SK-N-DZ (cell line): ENCODE measurements at regions not wholly inside any gene's neighbourhood (a gene's known extent, or its start where the extent isn't known, plus 50 kb on each side); places are given as distances from the start of the nearest gene placed in this dataset.
A peak's percentile ranks its signal among the peaks of the same experiment; 100 is the strongest.

ENCODE experiments used
- DNase-seq: peaks from one replicate; pipeline ENCODE4 v3.0.0-alpha.2; 2015; ENCODE audit warnings: low spot score

- no peak for DNase-seq
Observed at GRCh38 chr17:12431188-12431587, 234.5 kb upstream of the MYOCD start.

- DNase-seq: no peak
Observed at GRCh38 chr17:12438212-12438611, 227.5 kb upstream of the MYOCD start.

DNA sequence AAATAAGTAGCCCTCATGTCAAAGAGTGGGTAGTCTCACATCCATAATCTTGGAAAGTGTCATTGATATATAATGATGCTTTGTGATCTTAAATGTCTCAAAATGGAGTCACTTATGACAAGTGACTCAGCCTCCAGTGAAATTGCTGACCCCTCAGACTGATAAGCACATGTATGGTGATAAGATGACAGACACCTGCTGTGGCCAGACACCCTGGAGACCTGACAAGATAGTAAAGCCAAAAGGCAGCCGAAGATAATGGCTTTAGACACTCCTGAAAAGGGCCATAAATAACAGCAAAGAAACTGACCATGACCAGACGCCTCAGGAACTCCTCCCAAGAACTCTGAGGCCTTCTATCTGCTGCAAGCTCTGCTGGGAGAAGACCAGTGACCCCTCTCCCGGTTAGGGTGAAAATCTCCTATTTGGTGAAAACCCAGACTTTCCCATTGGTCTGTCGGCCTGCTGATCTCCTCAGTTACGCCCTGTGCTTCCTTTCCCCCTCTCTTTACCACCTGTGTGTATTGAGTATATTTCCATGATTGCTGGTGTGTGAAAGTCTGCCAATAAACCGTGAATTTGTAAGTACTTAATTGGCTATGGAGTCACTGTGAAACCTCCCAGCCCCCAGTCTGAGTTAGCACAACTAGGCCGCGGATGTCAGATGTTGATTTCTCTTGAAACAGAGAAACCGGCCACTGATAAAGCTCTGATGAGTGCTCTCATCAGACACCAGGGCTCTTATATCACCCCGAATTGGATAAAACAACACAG lies 226.7 kb upstream of the MYOCD start:
- DNase-seq: peak; percentile 55

GRCh38 chr17:12445331-12445730 lies 220.4 kb upstream of the MYOCD start:
- DNase-seq: no peak

DNA sequence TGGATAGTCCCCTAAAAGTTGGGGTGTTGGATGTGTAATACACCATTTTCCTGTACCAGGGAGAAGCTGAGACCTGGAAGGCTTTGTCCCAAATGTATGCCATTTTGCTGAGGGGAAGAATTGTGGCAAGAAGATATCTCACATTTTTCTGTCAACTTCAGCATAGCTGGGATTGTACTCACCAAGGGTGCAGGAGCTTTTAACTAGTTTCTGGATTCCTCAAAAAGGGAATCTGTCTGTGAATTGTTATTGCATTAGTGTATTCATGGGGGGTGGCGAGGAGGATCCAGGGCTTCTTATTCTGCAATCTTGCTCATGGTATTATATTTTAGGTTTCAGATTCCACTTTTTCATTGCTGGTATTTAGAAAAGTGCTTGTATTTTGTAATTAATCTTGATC lies 208.2 kb upstream of the MYOCD start:
- no peak for DNase-seq

DNA sequence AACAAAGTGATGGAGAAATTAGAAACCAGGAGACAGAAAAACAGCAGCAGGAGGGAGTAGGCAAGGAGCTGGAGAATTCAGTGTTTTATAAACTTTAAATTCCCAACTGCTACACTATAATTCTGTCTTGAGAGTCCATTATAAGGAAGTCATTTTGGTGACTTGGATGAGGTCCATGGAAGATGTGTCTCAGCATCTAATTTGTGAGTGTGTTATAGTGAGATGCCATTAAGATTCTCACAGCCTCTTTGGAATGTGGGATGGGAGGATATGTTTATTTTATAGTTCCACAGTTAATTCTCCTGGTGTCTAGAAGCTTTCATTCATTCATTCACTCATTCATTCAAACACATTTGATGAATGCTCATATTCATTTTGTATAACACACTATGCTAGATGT lies 206.0 kb upstream of the MYOCD start:
- DNase-seq: no peak

GRCh38 chr17:12463102-12463501 lies 202.6 kb upstream of the MYOCD start:
- DNase-seq: no peak

- no peak for DNase-seq
Observed at GRCh38 chr17:12472252-12473173, 193.2 kb upstream of the MYOCD start.

GRCh38 chr17:12478311-12478710 lies 187.4 kb upstream of the MYOCD start:
- no peak for DNase-seq

- no peak for DNase-seq
Observed at GRCh38 chr17:12485361-12485906, 180.3 kb upstream of the MYOCD start.

DNA sequence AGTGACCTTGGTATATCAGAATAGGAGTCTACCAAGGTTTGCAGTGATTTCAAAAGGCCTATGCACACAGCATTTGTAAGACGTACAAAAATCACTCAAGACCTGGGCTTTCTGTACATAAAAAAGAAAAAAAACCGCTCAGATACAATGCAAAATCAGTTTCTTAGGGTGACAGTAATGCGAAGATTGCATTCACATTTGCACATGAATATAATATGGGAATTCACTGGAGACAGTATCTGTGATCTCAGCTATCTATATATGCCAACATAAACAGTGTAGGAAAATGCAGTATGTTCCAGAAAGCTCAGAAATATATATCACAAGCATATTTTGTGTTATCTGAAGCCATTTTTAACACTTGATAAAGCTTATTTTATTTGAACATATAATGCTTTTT lies 176.4 kb upstream of the MYOCD start:
- no peak for DNase-seq

- DNase-seq: no peak
Observed at GRCh38 chr17:12492450-12492849, 173.2 kb upstream of the MYOCD start.

DNA sequence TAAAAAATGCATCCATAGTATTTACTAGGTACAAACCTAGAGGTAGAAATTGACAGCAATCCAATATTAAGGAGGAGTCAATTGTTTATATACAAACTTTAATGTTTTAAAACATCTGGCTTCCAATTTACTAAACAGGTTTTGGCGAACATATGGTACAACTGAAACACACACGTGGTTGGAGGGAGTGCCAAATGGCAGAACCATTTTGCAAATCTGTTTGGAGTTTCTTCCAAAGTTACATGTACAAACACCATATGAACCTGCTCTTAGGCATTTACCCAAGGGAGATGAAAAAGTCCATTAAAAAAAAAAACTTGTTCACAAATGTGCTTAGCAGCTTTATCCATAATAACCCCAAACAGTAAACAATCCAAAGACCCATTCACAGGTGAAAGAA lies 159.8 kb upstream of the MYOCD start:
- DNase-seq: no peak

- DNase-seq: no peak
Observed at GRCh38 chr17:12507026-12507595, 158.6 kb upstream of the MYOCD start.

GRCh38 chr17:12509801-12510200 lies 155.9 kb upstream of the MYOCD start:
- DNase-seq: no peak

DNA sequence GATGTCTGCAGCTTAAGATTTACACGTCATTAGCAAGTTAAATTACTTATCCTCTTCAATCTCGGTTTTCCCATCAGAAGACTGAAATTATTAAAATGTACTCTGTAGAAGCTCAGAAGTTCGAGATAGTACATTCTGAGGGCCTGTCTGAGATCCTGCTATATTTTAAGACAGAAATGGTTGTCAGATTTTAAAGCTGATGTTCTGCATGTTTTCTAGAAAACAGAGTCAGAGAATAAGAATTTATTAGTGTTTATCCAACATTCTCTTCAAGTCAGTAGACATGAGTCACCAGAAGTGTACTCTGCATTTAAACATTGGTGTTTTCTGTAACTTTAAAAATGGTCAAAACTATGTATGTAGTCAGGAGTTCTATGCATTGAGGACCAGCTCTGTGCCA lies 155.2 kb upstream of the MYOCD start:
- no peak for DNase-seq

DNA sequence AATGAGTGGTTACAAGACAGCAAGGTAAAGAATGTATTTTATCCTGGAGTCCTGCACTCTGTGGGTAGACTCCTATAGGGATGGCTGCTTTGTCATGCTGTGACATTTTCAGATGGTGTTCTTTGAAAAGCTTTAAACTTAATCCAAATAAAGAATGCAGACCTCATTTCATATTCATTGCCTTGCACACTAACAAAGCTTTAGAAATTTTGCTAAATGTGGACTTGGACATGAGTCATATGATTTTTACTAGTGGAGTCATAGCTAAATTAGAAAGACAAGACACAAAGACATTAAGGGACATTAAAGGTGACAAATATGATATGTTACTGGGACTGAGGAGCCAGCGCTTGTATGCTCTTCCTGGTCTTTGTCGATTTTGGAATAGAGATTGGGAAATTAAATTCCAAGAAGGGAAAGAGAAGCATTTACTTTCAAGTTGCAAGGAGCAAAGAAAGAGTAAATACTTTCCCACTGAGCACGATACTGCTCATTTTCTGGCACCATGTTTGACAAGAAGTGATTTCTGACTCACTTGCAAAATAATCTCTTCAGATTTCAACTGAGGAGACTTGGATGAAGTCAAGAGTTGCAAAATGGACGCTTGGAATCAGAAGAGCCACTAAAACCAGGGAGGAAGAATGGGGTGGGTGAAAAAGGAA lies 152.9 kb upstream of the MYOCD start:
- DNase-seq: no peak

- no peak for DNase-seq
Observed at GRCh38 chr17:12514596-12514995, 151.1 kb upstream of the MYOCD start.

GRCh38 chr17:12519956-12520594 lies 145.6 kb upstream of the MYOCD start:
- no peak for DNase-seq

GRCh38 chr17:12521416-12521815 lies 144.3 kb upstream of the MYOCD start:
- DNase-seq: no peak

- DNase-seq: no peak
Observed at GRCh38 chr17:12522336-12522735, 143.4 kb upstream of the MYOCD start.
